ENCODE measurements at regions not wholly inside any gene's neighbourhood (a gene's known extent, or its start where the extent isn't known, plus 50 kb on each side); places are given as distances from the start of the nearest gene placed in this dataset.

DNA sequence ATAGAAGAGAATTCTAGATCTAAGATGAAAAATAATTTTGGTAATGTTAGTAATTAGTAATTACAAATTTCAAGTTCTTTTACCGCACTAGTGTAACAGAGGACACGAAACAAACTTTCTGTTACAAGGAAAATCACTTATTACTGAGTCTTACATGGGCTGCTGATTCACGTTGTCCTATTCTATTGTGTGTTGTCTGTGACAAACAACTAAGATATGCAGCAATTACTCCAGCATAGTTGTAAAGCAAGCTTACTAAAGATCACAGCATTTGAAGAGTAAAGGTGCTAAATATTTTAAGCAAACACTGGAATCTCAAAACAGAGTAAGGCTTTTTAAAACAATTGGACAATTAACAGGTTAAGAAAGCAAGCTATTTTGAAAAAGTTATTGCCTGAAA, 502.3 kb downstream of the KCNT2 start:
- CTCF ChIA-PET (ENCODE audit: unreplicated experiment) = no interaction called here
- no peak overlapping the region for H3K27ac ChIP-seq (ENCODE audit: low read depth, low read length, poor library complexity, severe bottlenecking)
- DNase-seq (ENCODE audit: low spot score) = no peak
- no peak overlapping the region for H3K4me2 ChIP-seq (ENCODE audit: low read length)
- no peak overlapping the region for H2AFZ ChIP-seq (ENCODE audit: low read length)
- TF ChIP-seq EZH2phosphoT487 (IDR thresholded peaks at IDR 0.05; ENCODE audit: borderline replicate concordance, low read depth, low read length) = no peak
- TF ChIP-seq, protein P1, sequence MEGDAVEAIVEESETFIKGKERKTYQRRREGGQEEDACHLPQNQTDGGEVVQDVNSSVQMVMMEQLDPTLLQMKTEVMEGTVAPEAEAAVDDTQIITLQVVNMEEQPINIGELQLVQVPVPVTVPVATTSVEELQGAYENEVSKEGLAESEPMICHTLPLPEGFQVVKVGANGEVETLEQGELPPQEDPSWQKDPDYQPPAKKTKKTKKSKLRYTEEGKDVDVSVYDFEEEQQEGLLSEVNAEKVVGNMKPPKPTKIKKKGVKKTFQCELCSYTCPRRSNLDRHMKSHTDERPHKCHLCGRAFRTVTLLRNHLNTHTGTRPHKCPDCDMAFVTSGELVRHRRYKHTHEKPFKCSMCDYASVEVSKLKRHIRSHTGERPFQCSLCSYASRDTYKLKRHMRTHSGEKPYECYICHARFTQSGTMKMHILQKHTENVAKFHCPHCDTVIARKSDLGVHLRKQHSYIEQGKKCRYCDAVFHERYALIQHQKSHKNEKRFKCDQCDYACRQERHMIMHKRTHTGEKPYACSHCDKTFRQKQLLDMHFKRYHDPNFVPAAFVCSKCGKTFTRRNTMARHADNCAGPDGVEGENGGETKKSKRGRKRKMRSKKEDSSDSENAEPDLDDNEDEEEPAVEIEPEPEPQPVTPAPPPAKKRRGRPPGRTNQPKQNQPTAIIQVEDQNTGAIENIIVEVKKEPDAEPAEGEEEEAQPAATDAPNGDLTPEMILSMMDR (conservative IDR thresholded peaks at IDR 0.05; ENCODE audit: low read length) = no peak
- BruUV-seq (replicated peaks) = no TSS peak
- intact Hi-C loops (cut with micrococcal nuclease; ENCODE audit: unreplicated experiment) = no loop called here
- H4K20me1 ChIP-seq (ENCODE audit: insufficient read depth, low read length) = no peaks in the 10 kb centered on the region
- no peaks in the 10 kb centered on the region for H3K9me3 ChIP-seq (ENCODE audit: low read length)
- POLR2A ChIA-PET = no interaction called here
- H3K36me3 ChIP-seq (ENCODE audit: insufficient read depth, low read length) = no peaks in the 10 kb centered on the region
- no peaks in the 10 kb centered on the region for H3K4me1 ChIP-seq (ENCODE audit: insufficient read depth, low read length, poor library complexity, severe bottlenecking)
- no peaks in the 10 kb centered on the region for H3K79me2 ChIP-seq (ENCODE audit: insufficient read depth, low read depth, low read length)
- no peak overlapping the region for H3K4me3 ChIP-seq (ENCODE audit: low read depth, low read length, poor library complexity, severe bottlenecking)
- H3K9me2 ChIP-seq (ENCODE audit: insufficient read depth, low read length) = no peaks in the 10 kb centered on the region

DNA sequence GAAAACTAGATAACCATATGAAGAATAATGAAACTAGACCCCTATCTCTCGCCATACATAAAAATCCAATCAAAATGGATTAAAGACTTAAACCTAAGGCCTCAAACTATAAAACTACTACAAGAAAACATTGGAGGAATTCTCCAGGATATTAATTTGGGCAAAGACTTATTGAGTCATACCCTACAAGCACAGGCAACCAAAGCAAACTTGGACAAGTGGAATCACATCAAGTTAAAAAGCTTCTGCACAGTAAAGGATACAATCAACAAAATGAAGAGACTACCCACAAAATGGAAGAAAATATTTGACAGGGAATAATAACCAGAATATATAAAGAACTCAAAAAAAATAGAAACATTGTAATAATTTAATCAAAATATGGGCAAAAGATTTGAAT, 505.4 kb downstream of the KCNT2 start:
- ChIA-PET CTCF (ENCODE audit: unreplicated experiment) (no interaction called here), POLR2A (no interaction called here)
- Histone ChIP-seq H3K9me2 (ENCODE audit: insufficient read depth, low read length) (no peaks in the 10 kb centered on the region), H3K36me3 (ENCODE audit: insufficient read depth, low read length) (no peaks in the 10 kb centered on the region), H4K20me1 (ENCODE audit: insufficient read depth, low read length) (no peaks in the 10 kb centered on the region), H3K4me2 (ENCODE audit: low read length) (no peak overlapping the region), H3K4me3 (ENCODE audit: low read depth, low read length, poor library complexity, severe bottlenecking) (no peak overlapping the region), H3K27ac (ENCODE audit: low read depth, low read length, poor library complexity, severe bottlenecking) (no peak overlapping the region), H3K79me2 (ENCODE audit: insufficient read depth, low read depth, low read length) (no peaks in the 10 kb centered on the region), H3K9me3 (ENCODE audit: low read length) (peaks cover 5% of the 10 kb centered on the region; the same call in 1 of the 2 replicates), H2AFZ (ENCODE audit: low read length) (no peak overlapping the region), H3K4me1 (ENCODE audit: insufficient read depth, low read length, poor library complexity, severe bottlenecking) (no peaks in the 10 kb centered on the region)
- intact Hi-C loops (cut with micrococcal nuclease; ENCODE audit: unreplicated experiment) = no loop called here
- no peak for DNase-seq (ENCODE audit: low spot score)
- TF ChIP-seq EZH2phosphoT487 (IDR thresholded peaks at IDR 0.05; ENCODE audit: borderline replicate concordance, low read depth, low read length) = no peak
- TF ChIP-seq, protein P1 (conservative IDR thresholded peaks at IDR 0.05; ENCODE audit: low read length) = no peak
- no TSS peak for BruUV-seq (replicated peaks)

DNA sequence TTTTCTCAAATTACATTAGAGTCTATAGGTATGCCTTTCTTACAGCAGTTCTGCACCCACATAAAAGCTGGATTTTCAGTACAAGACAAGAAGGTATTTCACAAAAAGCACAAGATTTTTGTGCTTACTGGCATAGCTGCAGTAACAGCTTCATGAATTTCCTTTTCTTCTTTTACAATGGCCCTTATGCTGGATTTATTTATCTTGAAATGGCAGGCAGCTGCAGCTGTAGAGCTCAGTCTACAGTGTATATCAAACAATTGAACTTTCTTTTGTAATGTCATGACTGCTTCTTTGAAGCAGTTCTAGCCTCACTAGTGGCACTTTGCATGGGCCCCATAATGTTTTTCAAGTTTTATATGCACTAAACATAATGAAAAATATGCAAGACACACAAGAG, 510.2 kb downstream of the KCNT2 start:
- ChIA-PET POLR2A (interaction anchor here (0.5 kb wide), 1 partner anchor 176 kb away, joined by 3 read pairs; no protein-coding TSS in a partner anchor), CTCF (ENCODE audit: unreplicated experiment) (interaction anchor here (1.4 kb wide), 1 partner anchor 9 kb away, joined by 3 read pairs; no protein-coding TSS in a partner anchor)
- no peaks in the 10 kb centered on the region for H3K79me2 ChIP-seq (ENCODE audit: insufficient read depth, low read depth, low read length)
- no peak overlapping the region for H3K27ac ChIP-seq (ENCODE audit: low read depth, low read length, poor library complexity, severe bottlenecking)
- H3K9me2 ChIP-seq (ENCODE audit: insufficient read depth, low read length) = no peaks in the 10 kb centered on the region
- no peaks in the 10 kb centered on the region for H3K4me1 ChIP-seq (ENCODE audit: insufficient read depth, low read length, poor library complexity, severe bottlenecking)
- peaks cover 5% of the 10 kb centered on the region; the same call in 1 of the 2 replicates for H3K9me3 ChIP-seq (ENCODE audit: low read length)
- H3K4me3 ChIP-seq (ENCODE audit: low read depth, low read length, poor library complexity, severe bottlenecking) = no peak overlapping the region
- no TSS peak for BruUV-seq (replicated peaks)
- DNase-seq (ENCODE audit: low spot score) = no peak
- no peak overlapping the region for H3K4me2 ChIP-seq (ENCODE audit: low read length)
- H4K20me1 ChIP-seq (ENCODE audit: insufficient read depth, low read length) = no peaks in the 10 kb centered on the region
- H3K36me3 ChIP-seq (ENCODE audit: insufficient read depth, low read length) = no peaks in the 10 kb centered on the region
- no peak for TF ChIP-seq EZH2phosphoT487 (IDR thresholded peaks at IDR 0.05; ENCODE audit: borderline replicate concordance, low read depth, low read length)
- TF ChIP-seq, protein P1 (conservative IDR thresholded peaks at IDR 0.05; ENCODE audit: low read length) = no peak
- intact Hi-C loops (cut with micrococcal nuclease; ENCODE audit: unreplicated experiment) = no loop called here
- no peak overlapping the region for H2AFZ ChIP-seq (ENCODE audit: low read length)
